ENCODE measurements at regions not wholly inside any gene's neighbourhood (a gene's known extent, or its start where the extent isn't known, plus 50 kb on each side); places are given as distances from the start of the nearest gene placed in this dataset.

DNA sequence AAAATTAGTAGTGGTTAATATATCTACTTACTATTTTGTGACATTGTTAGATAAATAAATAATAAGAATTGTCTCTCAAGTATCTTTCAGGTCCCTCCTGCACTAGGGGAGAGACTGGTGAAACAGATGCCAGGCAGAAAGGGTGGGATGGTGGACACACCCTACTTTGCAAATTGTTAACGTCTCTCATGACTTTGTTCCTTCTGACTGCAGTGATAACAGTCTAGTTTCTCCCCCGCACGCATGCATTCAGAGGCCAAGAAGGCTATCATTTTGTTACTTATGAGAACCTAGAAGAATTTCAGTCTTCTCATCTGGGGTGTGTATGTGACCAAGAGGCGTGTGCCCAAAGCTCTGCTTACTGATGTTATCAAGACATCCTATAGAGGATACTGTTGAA is 152.3 kb downstream of the EDN1 start:
- TF ChIP-seq, protein P1, sequence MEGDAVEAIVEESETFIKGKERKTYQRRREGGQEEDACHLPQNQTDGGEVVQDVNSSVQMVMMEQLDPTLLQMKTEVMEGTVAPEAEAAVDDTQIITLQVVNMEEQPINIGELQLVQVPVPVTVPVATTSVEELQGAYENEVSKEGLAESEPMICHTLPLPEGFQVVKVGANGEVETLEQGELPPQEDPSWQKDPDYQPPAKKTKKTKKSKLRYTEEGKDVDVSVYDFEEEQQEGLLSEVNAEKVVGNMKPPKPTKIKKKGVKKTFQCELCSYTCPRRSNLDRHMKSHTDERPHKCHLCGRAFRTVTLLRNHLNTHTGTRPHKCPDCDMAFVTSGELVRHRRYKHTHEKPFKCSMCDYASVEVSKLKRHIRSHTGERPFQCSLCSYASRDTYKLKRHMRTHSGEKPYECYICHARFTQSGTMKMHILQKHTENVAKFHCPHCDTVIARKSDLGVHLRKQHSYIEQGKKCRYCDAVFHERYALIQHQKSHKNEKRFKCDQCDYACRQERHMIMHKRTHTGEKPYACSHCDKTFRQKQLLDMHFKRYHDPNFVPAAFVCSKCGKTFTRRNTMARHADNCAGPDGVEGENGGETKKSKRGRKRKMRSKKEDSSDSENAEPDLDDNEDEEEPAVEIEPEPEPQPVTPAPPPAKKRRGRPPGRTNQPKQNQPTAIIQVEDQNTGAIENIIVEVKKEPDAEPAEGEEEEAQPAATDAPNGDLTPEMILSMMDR (conservative IDR thresholded peaks at IDR 0.05; ENCODE audit: low read depth, low read length), result no peak
- no peak for TF ChIP-seq EZH2 (IDR thresholded peaks at IDR 0.05; ENCODE audit: borderline replicate concordance, low read depth, low read length, poor library complexity, severe bottlenecking)
